ENCODE measurements at regions not wholly inside any gene's neighbourhood (a gene's known extent, or its start where the extent isn't known, plus 50 kb on each side); places are given as distances from the start of the nearest gene placed in this dataset.

DNA sequence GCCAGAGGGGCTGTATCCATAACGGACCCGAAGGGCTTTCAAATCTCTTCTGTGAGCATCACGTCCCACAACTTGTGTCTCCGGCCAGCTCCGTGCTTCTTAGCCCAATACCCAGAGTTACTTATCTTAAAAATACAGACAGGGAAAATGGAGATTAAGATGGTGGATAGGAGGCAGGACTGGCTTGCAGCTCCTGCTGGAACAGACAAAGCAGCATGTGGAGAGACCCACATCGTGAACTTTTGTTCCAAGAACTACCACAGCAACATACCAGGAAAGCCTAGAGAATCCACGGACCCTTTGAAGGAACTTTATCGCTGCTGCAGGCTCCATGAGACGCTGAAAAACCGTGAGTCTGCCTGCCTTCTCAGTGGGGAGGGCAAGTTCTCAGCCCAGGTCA, 113.7 kb downstream of the RNASET2 start:
- no peak for DNase-seq (ENCODE audit: low spot score)

DNA sequence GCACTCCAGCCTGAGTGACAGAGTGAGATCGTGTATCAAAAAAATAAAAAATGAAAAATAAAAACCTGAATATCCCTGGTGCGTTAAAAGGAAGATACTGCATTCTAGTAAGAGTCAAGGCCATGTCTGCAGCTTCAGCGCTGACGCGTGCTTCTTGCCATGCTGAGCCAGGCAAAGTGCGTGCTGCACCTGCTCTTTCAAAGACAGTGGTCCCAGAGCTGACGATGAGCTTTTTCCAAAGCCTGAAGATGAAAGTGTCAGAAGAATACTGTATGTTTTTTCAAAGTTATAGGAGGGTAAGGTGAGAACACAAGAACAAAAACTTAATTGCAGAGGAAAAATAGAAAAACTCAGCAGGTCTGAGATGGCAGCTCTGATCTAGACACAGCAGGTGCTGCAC, 115.1 kb downstream of the RNASET2 start:
- DNase-seq (ENCODE audit: low spot score): no peak

DNA sequence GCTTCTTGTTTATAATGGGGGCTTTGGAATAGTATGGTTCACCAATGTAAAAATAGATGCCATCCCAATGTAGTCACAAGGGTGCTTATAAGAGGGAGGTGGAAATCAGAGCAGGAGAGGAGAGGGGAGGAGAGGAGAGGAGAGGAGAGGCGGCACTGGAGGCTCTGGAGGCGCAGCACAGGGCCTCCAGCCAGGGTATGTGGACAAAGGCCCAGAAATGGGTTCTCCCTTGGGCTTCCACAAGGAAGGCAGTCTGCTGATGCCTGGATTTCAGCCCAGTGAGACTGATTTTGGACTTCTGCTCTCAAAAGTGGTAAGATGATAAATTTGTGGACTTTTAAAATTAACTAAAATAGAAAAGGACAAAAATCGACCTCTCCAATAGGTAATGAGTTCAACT, 116.8 kb downstream of the RNASET2 start:
- no peak for DNase-seq (ENCODE audit: low spot score)

DNA sequence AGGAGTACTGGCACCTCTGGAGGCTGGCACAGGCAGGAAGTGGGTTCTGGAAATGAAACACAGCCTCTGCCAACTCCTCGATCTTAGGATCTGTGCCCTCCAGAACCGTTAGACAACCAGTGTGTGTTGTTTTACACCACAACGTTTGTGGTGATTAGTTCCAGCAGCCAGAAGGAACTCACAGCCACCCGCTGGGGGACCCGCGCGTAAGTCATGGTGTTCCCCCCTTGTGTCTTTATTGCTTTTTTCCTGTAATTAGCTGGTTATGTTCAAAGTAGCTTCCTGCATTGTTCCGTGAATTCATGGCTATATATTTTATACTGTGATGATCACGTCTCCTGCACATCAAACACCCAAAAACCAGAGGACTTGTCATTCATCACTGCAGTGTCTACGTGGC, 117.4 kb downstream of the RNASET2 start:
- no peak for DNase-seq (ENCODE audit: low spot score)

DNA sequence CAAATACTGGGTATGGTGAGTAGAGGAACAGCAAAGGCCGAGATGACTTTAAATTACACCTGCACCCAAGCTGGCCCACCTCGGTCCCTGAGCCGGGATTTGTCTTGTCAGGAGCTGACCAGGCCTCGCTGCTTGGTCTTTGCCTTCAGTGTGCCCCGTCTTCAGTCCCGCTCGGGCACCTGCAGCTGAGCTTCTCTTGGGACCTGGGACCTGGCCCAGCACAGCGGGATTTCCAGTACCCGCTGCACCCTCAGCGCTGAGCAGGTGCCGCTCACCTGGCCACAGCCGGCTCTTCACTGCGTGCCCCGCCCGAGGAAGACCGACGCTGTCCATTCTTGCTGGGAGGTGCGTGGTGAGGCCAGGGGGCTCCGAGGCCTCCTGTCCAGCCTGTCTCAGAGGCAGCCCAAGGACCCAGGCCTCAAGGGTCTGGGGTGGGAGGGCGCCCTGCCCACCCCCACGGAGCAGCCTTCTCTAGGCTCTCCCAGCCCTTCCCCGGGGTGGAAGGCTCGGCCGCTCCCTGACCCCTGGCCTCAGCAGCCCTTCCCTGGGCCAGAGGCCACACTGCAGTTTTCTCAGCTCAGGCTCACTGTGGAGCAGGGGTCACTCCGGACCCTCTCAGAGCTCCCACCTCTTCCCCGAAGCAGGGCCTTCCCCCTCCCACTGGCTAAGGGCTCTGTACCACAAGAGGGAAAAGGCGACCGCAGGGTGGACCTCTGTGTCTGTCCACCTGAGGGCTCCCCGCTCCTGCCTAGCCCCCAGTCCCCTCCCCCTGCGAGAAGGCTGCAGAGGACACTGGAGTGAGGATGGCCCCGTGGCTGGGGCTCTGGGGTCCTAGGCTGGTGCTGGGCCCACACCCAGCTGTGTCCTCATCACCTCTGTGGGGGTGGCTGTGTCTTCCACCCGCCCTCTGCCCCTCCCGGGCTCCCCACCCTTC, 119.3 kb downstream of the RNASET2 start:
- DNase-seq (ENCODE audit: low spot score): no peak

DNA sequence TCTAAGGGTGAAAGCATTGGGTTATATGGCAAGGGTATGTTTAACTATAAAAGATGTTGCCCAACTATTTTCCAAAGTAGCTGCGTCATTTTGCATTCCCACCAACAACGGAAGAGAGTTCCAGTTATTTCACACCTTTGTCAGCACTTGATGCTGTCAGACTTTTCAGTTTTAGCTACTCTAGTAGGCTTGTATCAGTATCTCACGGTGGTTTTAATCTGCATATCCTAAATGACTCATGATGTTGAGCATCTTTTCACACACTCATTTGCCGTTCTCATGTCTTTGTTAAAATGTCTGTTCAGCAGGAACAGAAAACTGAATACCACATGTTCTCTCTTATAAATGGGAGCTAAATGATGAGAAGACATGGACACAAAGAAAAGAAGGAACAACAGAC, 122.3 kb downstream of the RNASET2 start:
- DNase-seq (ENCODE audit: low spot score): no peak

DNA sequence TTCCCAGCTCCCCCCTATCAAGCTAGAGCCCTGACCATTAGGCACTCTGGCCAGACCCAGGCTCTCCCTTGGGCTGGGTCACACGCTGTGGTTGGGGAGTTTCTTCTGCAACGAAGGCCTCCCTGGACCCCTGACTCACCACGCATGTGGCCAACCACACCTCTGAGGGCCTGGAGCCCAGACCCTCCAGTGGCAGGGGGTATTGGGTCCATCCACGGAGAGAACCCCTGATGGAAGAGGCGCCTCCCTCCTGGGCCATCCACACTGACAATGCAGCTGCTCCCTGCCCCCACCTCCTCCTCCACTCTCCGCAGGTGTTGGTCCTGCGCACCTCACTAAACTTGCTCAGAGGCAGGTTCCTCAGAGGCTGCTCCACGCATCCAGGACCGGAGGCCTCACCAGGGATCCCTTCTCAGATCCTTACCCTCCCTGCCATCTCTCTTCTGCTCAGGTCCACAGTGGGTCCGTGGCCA, 125.4 kb downstream of the RNASET2 start:
- DNase-seq (ENCODE audit: low spot score): no peak

DNA sequence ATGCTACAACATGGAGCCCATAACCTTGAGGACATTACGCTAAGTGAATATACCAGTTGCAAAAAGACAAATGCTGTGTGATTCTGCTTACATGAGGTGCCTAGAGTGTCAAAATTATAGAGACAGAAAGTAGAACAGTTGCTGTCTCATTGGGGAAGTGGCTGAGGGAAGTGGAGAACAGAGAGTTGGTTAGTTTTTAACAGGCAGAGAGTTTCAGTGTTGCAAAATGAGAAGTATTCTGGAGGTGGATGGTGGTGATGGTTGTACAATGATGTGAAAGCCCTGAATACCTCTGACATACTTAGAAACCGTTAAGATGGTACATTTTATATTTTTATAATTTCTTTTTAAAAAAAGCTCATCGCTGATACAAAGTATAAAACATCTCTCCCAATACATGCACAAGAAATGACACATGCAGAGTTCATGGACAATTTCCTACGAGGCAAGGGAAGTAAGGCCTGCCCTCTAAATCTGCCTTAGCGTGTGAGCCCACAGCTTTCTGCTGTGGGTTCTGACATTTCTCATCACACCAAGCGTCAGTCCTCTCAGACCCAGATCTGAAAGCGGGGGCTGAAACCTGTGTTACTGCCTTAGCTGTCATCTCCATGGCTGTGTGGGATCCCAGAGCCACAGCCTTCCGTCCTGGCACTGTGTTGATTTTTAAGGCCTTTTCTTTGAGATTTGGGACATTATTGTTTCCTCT, 126.0 kb downstream of the RNASET2 start:
- DNase-seq (ENCODE audit: low spot score): no peak

DNA sequence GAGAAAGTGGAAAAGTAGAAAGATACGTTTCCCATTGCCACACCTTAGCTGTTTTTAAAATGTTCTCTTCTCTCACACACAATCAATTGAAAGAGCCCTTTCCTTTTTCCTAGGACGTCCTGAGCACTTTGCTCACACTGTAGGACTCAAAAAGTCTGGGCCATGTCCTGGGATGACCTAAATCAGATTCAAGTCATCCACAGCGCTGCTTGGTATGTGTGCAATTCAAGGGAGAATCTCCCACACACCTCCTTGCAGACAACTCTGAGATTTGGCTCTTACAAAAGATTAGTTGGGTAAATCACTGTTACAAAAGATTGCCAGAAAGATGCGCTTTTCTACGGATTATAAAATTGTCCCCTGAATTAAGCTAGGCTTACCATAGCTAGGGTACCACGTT, 130.1 kb downstream of the RNASET2 start:
- DNase-seq (ENCODE audit: low spot score): no peak

DNA sequence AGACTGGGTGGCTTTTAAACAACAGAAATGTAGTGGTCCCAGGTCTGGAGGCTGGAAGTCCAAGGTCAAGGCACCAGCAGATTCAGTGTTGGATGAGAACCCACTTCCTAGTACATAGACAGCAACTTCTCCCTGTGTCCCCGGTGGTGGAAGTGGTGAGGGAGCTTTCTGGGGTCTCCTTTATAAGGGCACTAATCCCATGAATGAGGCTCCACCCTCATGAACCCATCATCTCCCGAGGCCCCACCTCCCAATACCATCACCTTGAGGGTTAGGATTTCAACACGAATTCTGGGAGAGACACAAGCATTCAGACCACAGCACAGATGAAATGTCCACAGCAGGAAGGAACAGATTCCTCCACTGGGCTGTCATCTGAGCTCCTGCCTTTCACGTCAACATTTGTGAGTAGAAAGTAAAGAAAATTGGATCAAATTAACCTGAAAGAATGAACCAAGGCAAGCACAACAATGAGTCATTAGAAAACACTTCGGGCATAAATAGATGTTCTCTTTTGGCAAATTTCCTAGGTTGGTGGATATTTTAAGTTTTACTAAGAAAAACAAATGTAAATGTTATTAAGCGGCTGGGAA, 130.7 kb downstream of the RNASET2 start:
- DNase-seq (ENCODE audit: low spot score): no peak

DNA sequence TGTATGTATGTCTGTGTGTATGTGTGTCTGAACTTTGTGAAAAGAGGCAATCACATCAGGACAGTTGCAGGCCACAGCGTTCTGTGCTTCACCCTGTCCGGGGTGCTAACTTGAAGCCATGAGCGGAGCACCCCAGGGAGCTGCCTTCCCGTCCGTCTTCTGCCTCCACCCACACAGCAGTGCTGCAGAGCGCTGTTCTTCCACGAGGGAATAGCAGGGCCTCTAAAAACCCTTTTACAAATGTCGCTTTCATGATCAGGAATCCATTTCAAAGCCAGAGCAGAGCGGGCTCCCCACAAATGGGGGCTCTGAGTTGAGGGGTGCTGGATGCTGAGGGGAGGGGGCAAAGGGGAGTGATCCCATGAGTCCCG, 131.5 kb downstream of the RNASET2 start:
- no peak for DNase-seq (ENCODE audit: low spot score)

DNA sequence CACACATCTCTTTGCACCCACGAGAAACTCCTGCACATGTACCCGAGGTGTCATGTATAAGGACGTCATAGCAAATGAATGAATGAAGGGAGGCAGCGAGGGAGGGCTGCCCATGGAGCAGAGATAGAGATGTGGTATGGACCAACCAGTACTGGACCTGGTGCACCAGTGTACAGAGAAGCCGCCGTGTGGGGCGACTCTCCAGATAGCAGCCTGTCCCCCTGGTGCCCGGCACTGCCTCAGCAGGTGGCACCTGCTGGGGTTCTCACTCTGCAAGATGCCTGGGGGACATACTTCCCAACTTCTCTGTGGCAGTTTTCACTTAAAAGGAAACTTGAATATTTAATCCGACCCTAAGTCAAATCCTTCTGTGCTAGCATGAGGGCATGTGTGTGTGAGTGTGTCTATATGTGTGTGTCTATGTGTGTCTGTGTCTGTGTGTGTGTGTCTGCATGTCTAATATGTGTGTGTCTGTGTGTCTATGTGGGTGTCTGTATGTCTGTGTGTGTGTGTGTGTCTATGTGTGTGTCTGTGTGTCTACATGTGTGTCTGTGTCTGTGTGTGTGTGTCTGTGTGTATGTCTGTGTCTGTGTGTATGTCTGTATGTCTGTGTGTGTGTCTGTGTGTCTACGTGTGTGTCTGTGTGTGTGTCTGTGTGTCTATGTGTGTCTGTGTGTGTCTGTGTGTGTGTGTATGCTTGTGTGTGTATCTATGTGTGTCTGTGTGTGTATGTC, 132.0 kb downstream of the RNASET2 start:
- DNase-seq (ENCODE audit: low spot score): no peak

DNA sequence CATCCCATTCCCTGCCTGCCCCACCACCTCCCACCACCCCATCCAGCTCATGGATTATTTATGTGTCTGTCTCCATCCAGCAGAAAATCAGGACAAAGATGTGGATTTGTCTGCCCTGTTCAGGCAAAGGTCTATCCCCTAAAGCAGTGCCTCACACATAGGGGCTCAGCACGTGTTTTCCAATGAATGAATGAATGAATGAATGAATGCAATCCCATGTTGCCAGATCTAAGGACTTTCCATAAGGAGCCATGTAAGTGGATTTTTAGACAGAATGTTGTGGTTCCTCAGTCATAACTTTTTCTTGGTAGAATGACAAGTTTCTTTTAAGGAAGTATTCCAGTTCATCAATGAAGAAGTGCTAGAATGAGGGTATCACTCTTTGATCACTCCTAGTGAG, 133.7 kb downstream of the RNASET2 start:
- DNase-seq (ENCODE audit: low spot score): no peak

DNA sequence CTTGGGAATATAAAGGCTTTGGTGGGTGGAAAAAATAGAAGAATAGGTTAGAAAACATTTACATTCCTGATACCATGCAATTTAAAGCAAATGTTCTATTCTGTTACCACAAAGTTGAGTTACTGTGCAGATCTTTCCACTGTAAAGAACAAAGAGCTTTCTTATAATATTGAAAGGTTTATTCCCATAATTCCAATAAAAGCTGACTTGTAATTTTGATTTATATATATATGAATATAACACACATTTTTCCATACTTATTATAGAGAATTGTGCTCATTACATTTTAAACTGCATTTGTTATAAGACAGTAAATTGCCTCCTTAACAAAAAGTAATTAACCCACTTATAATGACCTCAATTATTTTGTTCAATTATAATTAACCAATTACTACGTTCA, 135.9 kb downstream of the RNASET2 start:
- DNase-seq (ENCODE audit: low spot score): no peak

DNA sequence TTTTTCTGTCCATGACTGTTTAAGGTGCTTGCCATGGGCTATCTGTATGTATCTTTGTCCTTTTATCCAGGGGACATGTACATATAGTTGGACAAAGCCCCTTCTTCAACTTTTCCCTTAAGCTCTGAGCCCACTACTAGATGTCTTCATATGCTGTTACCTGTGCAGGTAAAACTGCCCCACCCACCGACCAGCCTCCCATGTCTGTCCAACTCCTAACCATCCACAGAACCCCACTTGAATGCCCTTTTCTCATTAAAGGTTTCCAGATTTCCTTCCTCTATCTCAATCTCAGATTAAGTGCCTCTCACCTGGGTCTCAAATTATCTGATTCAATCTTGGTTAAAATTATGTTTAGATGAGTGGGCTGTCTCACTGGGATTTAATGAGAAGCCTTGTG, 136.3 kb downstream of the RNASET2 start:
- no peak for DNase-seq (ENCODE audit: low spot score)

DNA sequence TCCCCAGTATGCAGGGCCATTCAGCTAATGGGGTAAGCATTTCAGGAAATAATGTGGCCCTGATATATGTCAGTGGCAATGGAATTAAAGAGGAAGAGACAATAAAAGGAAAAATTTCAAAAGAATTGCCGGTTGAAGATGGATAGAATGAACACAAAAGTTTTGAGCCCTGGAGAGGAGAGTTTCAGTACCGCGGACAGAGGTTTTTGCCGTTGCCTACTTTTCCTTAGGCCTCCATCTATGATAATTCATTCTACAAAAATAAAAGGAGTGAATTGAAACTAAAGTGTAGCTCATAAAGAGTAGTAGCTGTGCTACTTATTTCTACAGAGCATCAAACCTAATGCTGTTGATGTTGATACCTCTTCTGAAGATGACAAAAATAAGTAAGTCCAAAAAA, 140.7 kb downstream of the RNASET2 start:
- no peak for DNase-seq (ENCODE audit: low spot score)

DNA sequence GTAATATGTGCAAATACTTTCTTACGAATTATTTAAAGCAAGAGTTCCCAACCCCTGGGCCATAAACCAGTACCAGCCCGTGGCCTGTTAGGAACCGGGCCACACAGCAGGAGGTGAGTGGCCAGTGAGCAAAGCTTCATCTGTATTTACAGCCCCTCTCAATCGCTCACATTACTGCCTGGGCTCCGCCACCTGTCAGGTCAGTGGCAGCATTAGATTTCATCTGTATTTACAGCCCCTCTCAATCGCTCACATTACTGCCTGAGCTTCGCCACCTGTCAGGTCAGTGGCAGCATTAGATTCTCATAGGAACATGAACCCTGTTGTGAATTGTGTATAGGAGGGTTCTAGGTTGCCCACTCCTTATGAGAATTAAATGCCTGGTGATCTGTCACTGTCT, 142.0 kb downstream of the RNASET2 start:
- no peak for DNase-seq (ENCODE audit: low spot score)

DNA sequence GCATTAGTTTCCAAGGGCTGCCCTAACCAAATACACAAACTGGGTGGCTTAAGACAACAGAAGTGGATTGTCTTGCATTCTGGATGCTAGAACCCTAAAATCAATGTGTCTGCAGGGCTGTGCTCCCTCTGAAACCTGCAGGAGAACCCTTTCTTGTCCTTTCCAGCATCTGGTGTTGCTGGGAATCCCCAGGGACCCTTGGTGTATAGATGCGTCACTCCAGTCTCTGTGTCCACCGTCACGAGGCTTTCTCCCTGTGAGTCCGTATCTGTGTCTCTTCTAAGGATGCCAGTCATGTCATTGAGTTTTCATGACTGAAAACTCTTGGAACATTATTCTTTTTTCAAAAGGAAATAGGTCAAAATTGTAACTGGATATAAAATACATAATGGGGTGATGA, 142.9 kb downstream of the RNASET2 start:
- no peak for DNase-seq (ENCODE audit: low spot score)

DNA sequence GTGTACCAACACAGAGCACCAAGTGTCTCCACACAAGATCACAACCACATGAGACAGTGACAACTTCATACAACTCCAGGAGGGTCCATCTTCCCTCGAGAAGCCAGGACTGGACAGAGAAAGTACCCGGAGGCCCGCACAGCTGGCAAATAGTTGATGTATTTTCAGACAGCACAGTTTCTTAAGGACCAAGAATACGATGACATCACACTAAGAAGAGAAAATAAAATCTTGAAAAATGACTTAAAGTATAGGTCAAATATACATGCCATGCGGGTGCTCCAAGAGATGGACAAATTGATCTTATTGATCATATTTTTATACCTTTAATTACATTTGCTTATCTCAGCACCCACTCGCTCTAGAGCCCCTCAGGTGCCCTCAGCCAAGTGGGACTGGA, 145.5 kb downstream of the RNASET2 start:
- DNase-seq (ENCODE audit: low spot score): no peak

DNA sequence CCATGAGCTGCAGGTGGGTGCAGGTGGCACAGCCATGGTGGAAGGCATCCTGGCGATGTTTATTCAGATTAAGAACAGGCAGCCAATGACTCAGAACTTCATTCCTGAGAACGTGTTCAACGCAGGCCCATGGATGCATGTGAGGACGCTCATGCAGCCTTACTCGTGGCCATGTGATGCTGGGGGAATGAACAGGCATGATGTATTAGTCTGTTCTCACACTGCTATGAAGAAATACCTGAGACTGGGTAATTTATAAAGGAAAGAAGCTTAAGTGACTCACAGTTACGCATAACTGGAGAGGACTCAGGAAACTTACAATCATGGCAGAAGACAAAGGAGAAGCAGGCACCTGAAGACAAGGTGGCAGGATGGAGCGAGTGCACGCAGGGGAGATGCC, 146.6 kb downstream of the RNASET2 start:
- no peak for DNase-seq (ENCODE audit: low spot score)

DNA sequence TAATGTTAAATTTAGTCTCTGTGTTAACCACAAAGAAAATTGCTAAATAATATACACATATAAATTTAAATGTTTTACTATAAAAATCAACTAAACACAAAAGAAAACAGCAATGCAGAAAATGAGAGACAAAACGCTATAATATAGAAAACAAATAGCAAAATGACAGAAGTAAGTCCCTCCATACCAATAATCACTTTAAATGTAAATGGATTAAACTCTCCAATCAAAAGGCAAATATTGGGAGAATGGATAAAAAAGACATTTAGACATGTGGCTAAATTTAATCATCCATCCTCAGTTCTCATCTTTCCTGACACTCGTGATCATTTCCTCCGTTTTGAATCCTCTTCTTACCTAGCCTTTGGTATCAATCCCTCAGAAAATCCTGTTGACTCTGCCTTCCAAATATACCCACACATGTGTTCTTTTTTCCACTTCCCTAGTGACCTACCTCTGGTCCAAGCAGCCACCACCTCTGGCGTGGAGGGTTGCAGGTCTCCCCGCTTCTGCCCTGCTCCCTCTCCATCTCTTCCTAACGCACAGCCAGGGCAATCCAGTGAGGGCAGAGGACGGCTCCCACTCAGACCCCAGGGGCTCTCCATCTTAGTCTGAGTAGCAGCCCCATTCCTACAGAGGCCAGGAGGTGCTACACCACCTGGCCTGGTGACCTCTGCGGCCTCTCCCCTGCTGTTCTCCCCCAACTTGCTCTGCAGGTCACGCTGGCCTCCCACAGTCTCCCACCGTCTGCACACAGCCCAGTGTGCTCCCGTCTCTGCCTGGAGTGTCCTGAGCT, 149.2 kb downstream of the RNASET2 start:
- DNase-seq (ENCODE audit: low spot score): no peak
